Right cardiac atrium (tissue), 5 donors: ENCODE measurements at regions not wholly inside any gene's neighbourhood (a gene's known extent, or its start where the extent isn't known, plus 50 kb on each side); places are given as distances from the start of the nearest gene placed in this dataset.

ENCODE experiments used
- ATAC-seq, 2 donors: fragments of 200-7000 bp; cut with Tn5 transposase; one replicate each; pipeline versions ENCODE4 v1.8.0 to v1.9.1; 2020; ENCODE audit warnings: moderate library complexity in 2 of 2, mild to moderate bottlenecking in 1 of 2
- DNase-seq, 3 donors: peaks; one replicate each; pipeline ENCODE4 v3.0.0-alpha.2; 2020
- H3K27ac ChIP-seq: one replicate; pipeline ENCODE4 v1.5.1; 2013; ENCODE audit warnings: mild to moderate bottlenecking, low read length, control low read depth, moderate library complexity
- H3K27me3 ChIP-seq: one replicate; pipeline ENCODE4 v1.6.1; 2013; ENCODE audit not compliant: control insufficient read depth, insufficient read depth
- H3K4me1 ChIP-seq: one replicate; pipeline ENCODE4 v1.6.1; 2013; ENCODE audit warnings: low read length; ENCODE audit not compliant: control insufficient read depth, insufficient read depth
- H3K4me3 ChIP-seq: one replicate; pipeline ENCODE4 v1.5.1; 2013; ENCODE audit warnings: low read length, control low read depth
- H3K9me3 ChIP-seq: one replicate; pipeline ENCODE4 v1.6.1; 2013; ENCODE audit warnings: low read length; ENCODE audit not compliant: control insufficient read depth
- WGBS: extraction: QIAGEN DNeasy Blood & Tissue Kit; methylation state at CpG from one replicate; pipeline ENCODE4 v1.1.7; 2013; 5-methylcytosine and 5-hydroxymethylcytosine counted together
- intact Hi-C, 4 donors: fragments of 100-400 bp; cut with DNase I; formaldehyde crosslinking; loops; one replicate each; pipeline versions ENCODE4 v1.11.0 to v1.14.0; 2022 to 2023
- donor health status: healthy with polysubstance abuse.
- donor health status: DM: no; HTN: yes; CAD: no.
- donor health status: DM: no; HTN: no; CAD: no.
- donor health status: DM: no; HTN: yes; CAD: no; lungs with severe emphysema.
- donor health status: DM: yes; HTN: yes; CAD: no.

DNA sequence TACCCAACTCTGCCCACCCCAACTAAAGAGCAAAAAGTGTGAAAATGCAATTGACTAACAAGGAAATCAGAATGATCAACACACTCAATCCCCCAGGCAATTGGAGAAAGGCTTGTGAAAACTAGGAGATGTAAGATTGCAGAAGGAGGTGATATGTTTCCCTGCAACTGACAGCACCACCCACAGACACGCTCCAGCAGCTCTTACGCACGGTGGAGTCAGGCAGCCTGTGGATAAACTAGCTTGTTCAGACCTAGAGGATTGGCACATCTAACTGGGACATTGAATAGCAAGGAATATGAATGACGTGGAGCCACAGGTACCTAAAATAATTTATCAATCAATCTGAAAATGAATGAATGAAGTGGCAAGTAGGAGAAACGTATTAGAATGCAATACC is 125.7 kb upstream of the MYO3A start:
- no peak overlapping the region for H3K27ac ChIP-seq
- H3K9me3 ChIP-seq: no peaks in the 10 kb centered on the region
- intact Hi-C loops: no loop called here
- no peak overlapping the region for H3K4me3 ChIP-seq
- 48% methylated on average over 5 of the region's 5 CpGs for WGBS
- no peaks in the 10 kb centered on the region for H3K27me3 ChIP-seq
- no peak for DNase-seq
- H3K4me1 ChIP-seq: no peaks in the 10 kb centered on the region
- no peak for ATAC-seq

DNA sequence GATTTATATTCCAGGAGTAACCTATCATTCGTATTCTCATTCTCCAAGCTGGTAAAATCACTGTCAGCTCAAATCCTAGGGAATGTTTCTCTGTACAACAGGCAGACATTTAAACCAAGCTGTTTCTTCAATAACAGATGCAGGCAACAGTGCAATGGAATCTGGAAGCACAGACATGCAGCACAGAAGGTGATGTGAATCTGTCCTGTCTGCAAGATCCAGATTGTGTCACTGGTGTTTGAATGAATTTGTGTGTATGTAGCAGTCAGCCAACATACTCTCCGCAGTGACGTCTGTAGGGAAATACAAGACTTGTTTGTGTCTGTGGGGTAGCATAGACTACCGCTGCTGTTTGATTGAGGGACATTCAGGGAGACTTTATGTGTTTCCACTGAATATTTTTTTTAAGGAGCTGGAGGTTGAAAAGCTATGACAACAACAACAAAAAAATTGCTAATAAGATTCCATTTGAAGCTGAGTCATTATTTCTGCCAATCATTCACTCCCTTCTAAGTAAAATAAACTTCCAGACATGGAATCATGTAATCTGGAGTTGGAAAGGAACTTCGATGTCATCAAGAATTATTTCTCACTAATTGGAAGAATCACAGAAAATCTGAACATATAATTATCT is 122.9 kb upstream of the MYO3A start:
- Histone ChIP-seq H3K4me1 (no peaks in the 10 kb centered on the region), H3K27ac (no peak overlapping the region), H3K27me3 (no peaks in the 10 kb centered on the region), H3K4me3 (no peak overlapping the region), H3K9me3 (no peaks in the 10 kb centered on the region)
- no peak for DNase-seq
- 64% methylated on average over 5 of the region's 5 CpGs for WGBS
- intact Hi-C loops: no loop called here
- no peak for ATAC-seq

DNA sequence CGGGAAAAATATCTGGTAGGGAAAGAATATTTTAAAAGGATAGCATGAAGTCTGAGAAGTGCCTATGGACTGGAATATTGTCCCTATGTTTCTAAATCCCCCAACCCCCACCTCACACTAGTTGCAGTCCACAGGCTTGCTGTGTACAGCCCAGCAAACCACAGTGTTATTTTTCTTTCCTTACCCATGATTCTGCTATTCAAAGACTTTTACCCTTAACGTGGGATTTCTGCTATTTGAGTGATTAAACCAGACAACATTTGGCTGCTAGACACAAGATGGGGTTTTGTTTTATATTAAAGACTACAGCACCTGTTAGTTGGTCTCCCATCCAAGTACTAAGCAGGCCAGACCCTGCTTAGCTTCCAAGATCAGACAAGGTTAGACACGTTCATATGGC is 120.5 kb upstream of the MYO3A start:
- H3K4me1 ChIP-seq: no peaks in the 10 kb centered on the region
- H3K9me3 ChIP-seq: no peaks in the 10 kb centered on the region
- intact Hi-C loops: no loop called here
- no peaks in the 10 kb centered on the region for H3K27me3 ChIP-seq
- no peak for ATAC-seq
- no peak overlapping the region for H3K4me3 ChIP-seq
- no peak overlapping the region for H3K27ac ChIP-seq
- no peak for DNase-seq
- 59% methylated on average over 3 of the region's 3 CpGs for WGBS

DNA sequence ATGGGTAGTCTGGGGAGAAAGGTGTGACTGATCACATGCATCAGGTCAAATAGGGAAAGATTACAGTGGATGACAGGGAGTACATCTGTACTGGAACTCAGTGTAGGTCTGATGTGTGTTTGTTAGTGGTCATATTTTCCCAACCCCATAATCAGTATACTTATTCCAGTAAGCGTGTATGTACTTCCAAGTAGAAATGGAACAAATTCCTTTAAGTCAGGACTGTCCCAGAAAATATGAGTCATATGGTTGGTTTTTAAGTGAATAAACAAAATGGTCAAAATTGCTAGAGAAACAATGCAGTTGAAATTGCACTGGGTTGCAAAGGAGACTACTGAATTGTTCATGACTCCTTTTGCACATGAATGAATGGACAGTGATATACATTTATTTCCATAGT is 118.8 kb upstream of the MYO3A start:
- Histone ChIP-seq H3K4me3 (no peak overlapping the region), H3K4me1 (no peaks in the 10 kb centered on the region), H3K27me3 (no peaks in the 10 kb centered on the region), H3K27ac (no peak overlapping the region), H3K9me3 (no peaks in the 10 kb centered on the region)
- no peak for DNase-seq
- ATAC-seq: no peak
- WGBS: 66% methylated on average over 1 of the region's 1 CpG
- intact Hi-C loops: no loop called here

DNA sequence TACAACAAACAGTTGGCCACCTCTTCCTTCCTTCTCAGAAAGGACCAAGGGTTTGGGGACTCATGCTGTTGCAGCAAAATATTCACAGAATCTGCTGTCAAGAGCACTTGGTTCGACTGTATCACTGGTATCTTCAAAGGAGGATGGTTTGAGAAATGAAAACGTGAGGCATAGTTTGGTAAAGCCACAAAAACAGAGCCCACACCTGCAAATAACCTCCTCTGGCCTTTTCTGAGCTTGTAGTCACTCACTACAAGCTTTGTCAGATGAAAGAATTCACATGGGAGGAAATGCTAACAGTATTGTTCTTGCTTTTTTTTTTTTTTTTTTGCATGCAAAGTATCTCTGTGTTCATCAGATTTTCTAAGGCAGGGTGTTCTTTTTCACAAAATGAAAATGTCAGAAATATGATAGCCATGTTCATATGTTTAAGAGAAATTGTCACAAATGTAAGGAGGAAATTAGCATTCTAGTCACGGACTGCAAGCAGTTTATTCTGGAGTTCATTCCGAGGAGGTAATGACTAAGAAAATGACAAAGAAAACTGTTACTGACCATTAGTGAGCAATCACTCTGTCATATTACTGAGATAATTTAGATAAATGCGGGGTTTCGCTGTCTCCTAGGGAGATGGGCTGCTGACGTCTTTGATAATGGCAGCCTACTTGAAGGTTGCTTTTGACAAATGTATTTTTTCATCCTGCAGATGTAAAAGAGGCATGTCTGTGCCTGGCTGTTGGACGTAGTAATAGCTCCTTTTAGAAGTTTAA is 117.8 kb upstream of the MYO3A start:
- DNase-seq (no peak), ATAC-seq (no peak)
- Histone ChIP-seq H3K4me3 (no peak overlapping the region), H3K9me3 (no peaks in the 10 kb centered on the region), H3K4me1 (no peaks in the 10 kb centered on the region), H3K27me3 (no peaks in the 10 kb centered on the region), H3K27ac (no peak overlapping the region)
- WGBS: 37% methylated on average over 8 of the region's 8 CpGs
- intact Hi-C loops: no loop called here

DNA sequence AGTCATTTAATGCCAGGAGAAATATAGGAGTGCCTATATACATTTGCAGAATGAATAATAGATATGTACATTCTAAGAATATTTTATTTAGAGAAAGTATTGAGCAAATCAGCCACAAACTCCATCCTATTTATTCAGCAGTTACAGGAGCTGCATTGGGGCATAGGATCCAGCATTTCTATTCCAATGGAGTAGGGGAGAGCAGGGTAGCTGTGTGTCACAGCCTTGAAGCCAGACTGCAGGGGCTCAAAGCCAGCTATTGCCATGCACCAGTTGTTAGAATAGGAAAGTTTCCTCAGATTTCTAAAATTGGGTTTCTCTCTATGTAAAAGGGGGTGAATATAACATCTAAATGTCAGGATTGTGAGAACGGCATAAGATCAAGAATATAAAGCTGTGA is 116.8 kb upstream of the MYO3A start:
- ATAC-seq (no peak), DNase-seq (no peak)
- 89% methylated on average over 1 of the region's 1 CpG for WGBS
- H3K27me3 ChIP-seq: no peaks in the 10 kb centered on the region
- intact Hi-C loops: no loop called here
- no peaks in the 10 kb centered on the region for H3K4me1 ChIP-seq
- H3K4me3 ChIP-seq: no peak overlapping the region
- H3K27ac ChIP-seq: no peak overlapping the region
- H3K9me3 ChIP-seq: no peaks in the 10 kb centered on the region

DNA sequence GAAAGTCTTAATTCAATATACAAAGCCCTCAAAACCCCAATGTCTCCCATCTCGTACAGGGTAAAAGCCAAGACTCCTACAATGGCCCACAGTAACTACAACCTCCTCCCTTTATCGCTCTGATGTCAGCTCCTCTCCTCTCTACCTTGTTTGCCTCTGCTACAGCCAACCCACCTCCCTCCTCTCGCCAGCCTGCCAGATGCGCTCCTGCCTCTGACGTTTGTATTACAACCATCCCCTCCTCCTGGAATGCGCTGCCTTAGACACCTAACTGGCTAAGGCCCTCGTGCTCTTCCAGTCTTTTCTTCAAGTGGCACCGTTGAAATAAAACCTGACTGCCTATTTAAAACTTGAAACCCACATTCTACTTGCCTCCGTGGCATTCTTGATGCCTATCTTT is 115.3 kb upstream of the MYO3A start:
- intact Hi-C loops: no loop called here
- no peaks in the 10 kb centered on the region for H3K27me3 ChIP-seq
- no peak for ATAC-seq
- WGBS: 48% methylated on average over 9 of the region's 9 CpGs
- no peak overlapping the region for H3K4me3 ChIP-seq
- no peak for DNase-seq
- no peaks in the 10 kb centered on the region for H3K9me3 ChIP-seq
- H3K27ac ChIP-seq: no peak overlapping the region
- H3K4me1 ChIP-seq: no peaks in the 10 kb centered on the region

DNA sequence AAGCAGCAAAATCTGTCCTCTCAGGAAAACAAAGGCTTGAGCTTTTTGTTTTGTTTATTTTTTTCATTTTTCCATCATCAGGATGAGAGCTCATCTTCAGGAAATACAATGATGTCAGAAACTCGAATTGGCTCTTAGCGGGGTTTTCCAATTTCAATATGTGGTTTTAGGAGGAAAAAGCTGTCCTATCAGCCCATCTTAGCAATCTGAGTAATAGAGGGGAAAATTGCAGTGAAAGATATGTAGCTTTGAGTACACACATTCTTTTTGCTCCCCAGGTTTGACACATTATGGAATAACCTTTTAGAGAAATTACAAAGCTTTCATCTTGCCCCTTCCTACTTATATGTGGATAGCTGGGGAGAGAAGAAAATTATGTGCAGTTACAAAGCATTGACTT is 113.6 kb upstream of the MYO3A start:
- intact Hi-C loops: no loop called here
- no peak overlapping the region for H3K4me3 ChIP-seq
- H3K27ac ChIP-seq: no peak overlapping the region
- H3K4me1 ChIP-seq: no peaks in the 10 kb centered on the region
- DNase-seq: no peak
- 75% methylated on average over 2 of the region's 2 CpGs for WGBS
- ATAC-seq: no peak
- no peaks in the 10 kb centered on the region for H3K27me3 ChIP-seq
- no peaks in the 10 kb centered on the region for H3K9me3 ChIP-seq

DNA sequence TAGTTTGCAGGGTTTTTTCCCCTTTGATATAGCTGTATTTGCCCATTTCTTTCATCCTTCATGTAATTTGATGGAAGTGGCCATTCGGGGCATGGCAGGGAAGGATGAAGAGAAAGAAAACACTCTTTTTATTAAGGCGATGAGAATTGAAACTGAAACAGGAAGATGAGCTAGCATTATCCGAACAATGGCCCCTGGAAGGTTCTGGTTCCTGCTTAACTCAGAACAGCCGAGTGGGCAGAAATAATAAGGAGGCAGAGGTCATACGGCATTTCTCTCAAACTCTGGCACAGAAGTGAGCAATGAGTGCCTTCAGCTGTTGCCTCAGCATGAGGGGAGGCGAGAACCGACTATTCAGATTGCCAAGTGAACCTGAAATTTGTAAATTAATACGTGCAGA is 113.2 kb upstream of the MYO3A start:
- intact Hi-C loops: no loop called here
- ATAC-seq: no peak
- no peaks in the 10 kb centered on the region for H3K9me3 ChIP-seq
- H3K4me3 ChIP-seq: peak overlapping the region; percentile 13
- H3K27ac ChIP-seq: no peak overlapping the region
- WGBS: 52% methylated on average over 8 of the region's 8 CpGs
- H3K4me1 ChIP-seq: no peaks in the 10 kb centered on the region
- no peak for DNase-seq
- no peaks in the 10 kb centered on the region for H3K27me3 ChIP-seq

DNA sequence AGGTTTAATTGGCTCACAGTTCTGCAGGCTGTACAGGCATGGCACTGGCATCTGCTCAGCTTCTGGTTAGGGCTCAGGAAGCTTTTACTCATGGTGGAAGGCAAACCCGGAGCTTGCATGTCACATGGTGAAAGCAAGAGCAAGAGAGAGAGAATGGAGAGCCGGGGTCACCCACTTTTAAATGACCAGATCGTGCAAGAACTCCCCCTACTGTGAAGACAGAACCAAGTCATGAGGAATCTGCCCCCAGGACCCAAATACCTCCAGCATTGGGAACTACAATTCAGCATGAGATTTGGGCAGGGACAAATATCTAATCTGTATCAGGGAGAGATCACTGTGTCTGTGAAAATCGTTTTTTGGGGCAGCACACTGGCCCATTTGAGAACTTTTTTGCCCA is 110.0 kb upstream of the MYO3A start:
- H3K27me3 ChIP-seq: no peaks in the 10 kb centered on the region
- no peaks in the 10 kb centered on the region for H3K9me3 ChIP-seq
- no peak for ATAC-seq
- intact Hi-C loops: no loop called here
- WGBS: 43% methylated on average over 4 of the region's 4 CpGs
- no peak for DNase-seq
- no peaks in the 10 kb centered on the region for H3K4me1 ChIP-seq
- H3K27ac ChIP-seq: no peak overlapping the region
- no peak overlapping the region for H3K4me3 ChIP-seq

DNA sequence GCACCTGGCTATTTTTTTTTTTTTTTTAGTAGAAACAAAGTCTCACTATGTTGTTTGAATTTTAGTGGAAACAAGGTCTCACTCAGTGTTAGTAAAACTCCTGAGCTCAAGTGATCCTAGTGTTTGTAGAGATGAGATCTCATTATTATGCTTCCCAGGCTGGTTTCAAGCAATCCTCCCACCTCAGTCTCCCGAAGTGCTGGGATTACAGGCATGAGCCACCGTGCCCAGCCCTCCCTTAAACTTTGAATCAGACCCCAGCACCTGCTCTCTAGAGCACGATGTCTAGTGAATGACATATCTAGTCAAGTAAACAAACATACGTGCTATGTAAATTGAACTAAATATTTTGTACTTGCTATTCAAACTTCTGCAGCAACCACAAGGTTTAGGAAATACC is 105.6 kb upstream of the MYO3A start:
- intact Hi-C loops: no loop called here

DNA sequence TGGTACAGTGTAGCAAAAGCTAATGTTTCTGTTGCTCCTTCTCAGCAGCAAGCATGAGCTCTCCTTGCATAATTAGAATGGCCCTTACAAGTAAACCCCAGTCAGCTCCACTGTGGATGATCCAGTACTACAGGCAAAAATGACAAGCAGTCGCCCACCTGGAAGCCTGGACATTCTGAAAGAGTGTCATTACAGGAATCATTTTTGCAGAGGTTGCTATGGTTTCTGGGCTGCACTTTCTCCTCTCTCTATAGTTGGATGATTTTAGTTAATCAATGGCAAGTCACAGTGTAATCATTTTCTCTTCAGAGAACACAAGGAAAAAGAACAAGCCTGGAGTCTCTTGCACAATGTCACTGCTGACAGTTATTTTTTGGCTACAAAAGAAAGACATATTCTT is 102.9 kb upstream of the MYO3A start:
- ATAC-seq: no peak
- Histone ChIP-seq H3K4me1 (no peaks in the 10 kb centered on the region), H3K27ac (no peak overlapping the region), H3K9me3 (no peaks in the 10 kb centered on the region), H3K4me3 (no peak overlapping the region), H3K27me3 (no peaks in the 10 kb centered on the region)
- DNase-seq: no peak
- intact Hi-C loops: no loop called here
- 70% methylated on average over 1 of the region's 1 CpG for WGBS

More for the DNA sequence above, 105.6 kb upstream of the MYO3A start:
- ATAC-seq (no peak), DNase-seq (no peak)
- Histone ChIP-seq H3K4me3 (no peak overlapping the region), H3K27ac (no peak overlapping the region), H3K27me3 (no peaks in the 10 kb centered on the region), H3K9me3 (no peaks in the 10 kb centered on the region), H3K4me1 (no peaks in the 10 kb centered on the region)
- 43% methylated on average over 4 of the region's 4 CpGs for WGBS
